Adipocyte (in vitro differentiated cells): ENCODE measurements at regions not wholly inside any gene's neighbourhood (a gene's known extent, or its start where the extent isn't known, plus 50 kb on each side); places are given as distances from the start of the nearest gene placed in this dataset.
A peak's percentile ranks its signal among the peaks of the same experiment; 100 is the strongest.

Experiments
- DNase-seq: peaks from one replicate; pipeline ENCODE4 v3.0.0-alpha.2; 2015; ENCODE audit warnings: low read depth
- H3K27me3 ChIP-seq: replicated peaks from 2 replicates; pipeline ENCODE4 v1.7.0; 2013; ENCODE audit warnings: mild to moderate bottlenecking, low read length, moderate library complexity; ENCODE audit not compliant: control insufficient read depth, insufficient read depth
- H3K36me3 ChIP-seq: 2 replicates; pipeline ENCODE4 v1.7.0; 2013; ENCODE audit warnings: low read length, mild to moderate bottlenecking, moderate library complexity; ENCODE audit not compliant: control insufficient read depth, insufficient read depth, severe bottlenecking
- H3K4me1 ChIP-seq: 2 replicates; pipeline ENCODE4 v1.7.0; 2013; ENCODE audit warnings: mild to moderate bottlenecking, low read length, moderate library complexity; ENCODE audit not compliant: control insufficient read depth, insufficient read depth
- H3K4me3 ChIP-seq: 2 replicates; pipeline ENCODE4 v1.7.0; 2013; ENCODE audit warnings: mild to moderate bottlenecking, low read length, moderate library complexity
- H3K9ac ChIP-seq: 2 replicates; pipeline ENCODE4 v1.7.0; 2013; ENCODE audit warnings: mild to moderate bottlenecking, low read length, moderate library complexity
- H3K9me3 ChIP-seq: 2 replicates; pipeline ENCODE4 v1.7.0; 2013; ENCODE audit warnings: mild to moderate bottlenecking, low read length, moderate library complexity; ENCODE audit not compliant: control insufficient read depth

DNA sequence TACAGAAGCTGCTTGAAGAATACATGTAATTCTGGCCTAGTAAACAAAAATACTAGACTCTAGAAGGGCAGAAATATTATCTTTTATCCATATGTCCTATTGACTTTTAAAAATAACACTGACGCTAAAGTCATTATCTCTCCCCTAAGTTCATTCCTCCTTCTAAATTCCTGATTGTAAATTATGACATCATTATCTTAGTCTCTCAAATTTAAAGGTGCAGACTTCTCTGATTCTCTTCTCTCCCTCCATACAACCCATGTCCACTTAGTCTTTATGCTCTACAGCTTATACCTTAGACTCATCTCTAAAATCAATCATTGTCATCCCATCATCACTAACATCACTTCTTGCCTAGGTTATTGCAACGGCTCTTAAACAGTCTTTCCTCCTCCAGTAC, 327.9 kb upstream of the GRIA3 start:
- H3K9ac ChIP-seq = no peak overlapping the region
- H3K36me3 ChIP-seq = no peaks in the 10 kb centered on the region
- no peaks in the 10 kb centered on the region for H3K27me3 ChIP-seq
- H3K9me3 ChIP-seq = no peaks in the 10 kb centered on the region
- H3K4me3 ChIP-seq = no peak overlapping the region
- DNase-seq = no peak
- H3K4me1 ChIP-seq = no peaks in the 10 kb centered on the region

DNA sequence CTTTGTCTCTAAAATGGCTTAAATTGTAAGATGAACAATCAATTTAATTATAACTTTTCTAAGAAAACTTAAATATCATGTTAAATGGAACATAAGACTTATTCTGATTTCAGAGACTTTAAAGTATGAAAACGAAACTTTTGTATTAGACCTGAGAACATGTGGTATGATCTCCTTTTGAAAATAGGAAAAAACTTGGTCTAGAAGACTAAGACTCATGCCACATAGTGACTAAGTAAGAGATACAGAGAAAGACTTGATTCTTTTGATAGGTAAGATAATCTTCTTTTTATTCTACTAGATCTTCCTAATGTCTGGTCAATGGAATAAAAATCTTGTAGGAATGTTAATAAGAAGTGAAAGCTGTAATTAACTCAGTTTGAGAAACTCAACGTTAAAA, 326.3 kb upstream of the GRIA3 start:
- no peaks in the 10 kb centered on the region for H3K27me3 ChIP-seq
- no peaks in the 10 kb centered on the region for H3K36me3 ChIP-seq
- H3K4me3 ChIP-seq = no peak overlapping the region
- no peaks in the 10 kb centered on the region for H3K9me3 ChIP-seq
- DNase-seq = no peak
- H3K4me1 ChIP-seq = no peaks in the 10 kb centered on the region
- H3K9ac ChIP-seq = no peak overlapping the region

DNA sequence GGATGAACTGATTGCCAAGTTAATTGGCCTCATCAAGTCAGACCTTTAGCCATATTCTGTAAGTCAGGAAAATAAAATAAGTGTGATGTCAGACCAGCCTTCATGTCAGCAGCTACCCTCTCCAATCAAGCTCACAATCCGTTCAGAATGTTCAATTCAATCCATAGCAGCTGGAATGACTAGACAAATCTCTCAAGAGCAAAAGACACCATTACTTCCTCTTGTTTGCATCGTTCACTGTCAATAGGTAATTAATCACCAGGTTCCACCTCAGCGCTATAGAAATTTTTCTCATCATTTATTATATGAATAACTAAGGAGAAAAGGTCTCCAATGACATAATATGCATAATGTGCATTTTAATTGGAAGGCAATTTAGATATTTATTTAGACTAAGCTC, 321.0 kb upstream of the GRIA3 start:
- Histone ChIP-seq H3K4me1 (no peaks in the 10 kb centered on the region), H3K9ac (no peak overlapping the region), H3K27me3 (no peaks in the 10 kb centered on the region), H3K9me3 (no peaks in the 10 kb centered on the region), H3K4me3 (no peak overlapping the region), H3K36me3 (no peaks in the 10 kb centered on the region)
- DNase-seq = no peak

DNA sequence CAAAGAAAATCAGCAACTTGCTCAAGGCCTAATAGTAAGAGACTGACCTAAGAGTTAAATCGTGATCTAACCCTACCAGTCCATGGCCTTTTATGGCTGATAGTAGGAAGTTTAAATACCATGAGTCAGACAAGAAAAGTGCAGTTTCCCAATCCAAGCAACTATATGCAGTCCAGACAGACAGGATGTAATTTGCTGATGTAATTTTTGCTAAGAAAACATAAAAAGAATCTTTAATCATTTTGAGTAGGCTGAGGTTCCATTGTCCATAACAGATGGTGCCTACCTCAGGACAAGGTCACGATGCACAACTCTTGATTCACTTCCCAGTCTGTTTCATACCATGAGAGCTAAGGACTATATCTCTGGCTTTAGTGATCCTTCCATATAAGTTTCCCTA, 317.5 kb upstream of the GRIA3 start:
- peak; percentile 72 for DNase-seq
- H3K36me3 ChIP-seq = no peaks in the 10 kb centered on the region
- peaks cover 6% of the 10 kb centered on the region for H3K4me1 ChIP-seq
- H3K4me3 ChIP-seq = no peak overlapping the region
- H3K9ac ChIP-seq = no peak overlapping the region
- no peaks in the 10 kb centered on the region for H3K9me3 ChIP-seq
- H3K27me3 ChIP-seq = no peaks in the 10 kb centered on the region

DNA sequence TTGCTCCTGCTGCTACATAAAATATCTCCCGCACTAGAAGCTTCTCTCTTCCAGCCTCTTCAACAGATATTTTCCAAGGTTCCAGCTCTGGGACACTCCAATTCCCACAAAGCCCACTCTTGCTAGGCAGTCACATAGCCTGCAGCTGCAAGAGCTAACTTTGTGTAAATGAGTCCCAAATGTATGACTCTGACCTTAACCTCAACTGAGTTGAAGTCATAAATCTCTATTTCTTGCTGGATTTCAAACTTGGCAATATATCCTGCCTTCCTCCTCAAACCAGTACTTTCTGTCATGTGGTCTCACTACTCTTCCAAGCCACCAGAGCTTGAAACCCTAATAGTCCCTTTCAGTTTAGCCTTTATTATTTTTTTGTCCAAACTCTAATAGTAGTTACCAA, 315.4 kb upstream of the GRIA3 start:
- H3K4me1 ChIP-seq = peaks cover 6% of the 10 kb centered on the region
- no peaks in the 10 kb centered on the region for H3K36me3 ChIP-seq
- peak; percentile 4 for DNase-seq
- H3K9ac ChIP-seq = no peak overlapping the region
- no peak overlapping the region for H3K4me3 ChIP-seq
- H3K27me3 ChIP-seq = no peaks in the 10 kb centered on the region
- H3K9me3 ChIP-seq = no peaks in the 10 kb centered on the region

DNA sequence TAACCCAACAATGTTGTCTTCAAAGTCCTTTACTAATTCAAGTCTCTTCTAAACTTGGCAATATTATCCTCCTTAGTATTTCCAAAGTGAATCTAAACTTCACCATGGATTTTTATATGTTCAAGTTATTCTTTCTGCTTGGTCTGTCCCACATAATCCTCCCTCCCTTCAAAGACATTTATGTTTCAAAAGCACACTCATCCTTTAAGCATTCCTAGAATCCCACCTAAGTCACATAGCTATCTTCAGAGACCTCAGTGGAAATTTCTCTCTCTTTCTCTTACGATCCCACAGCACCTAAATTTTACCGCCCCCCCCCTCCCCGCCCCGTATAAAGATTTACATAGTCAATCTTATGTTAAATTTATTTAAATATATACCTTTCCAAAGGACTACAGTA, 314.9 kb upstream of the GRIA3 start:
- no peak overlapping the region for H3K9ac ChIP-seq
- H3K27me3 ChIP-seq = no peaks in the 10 kb centered on the region
- peaks cover 6% of the 10 kb centered on the region for H3K4me1 ChIP-seq
- H3K4me3 ChIP-seq = no peak overlapping the region
- H3K9me3 ChIP-seq = no peaks in the 10 kb centered on the region
- DNase-seq = no peak
- H3K36me3 ChIP-seq = no peaks in the 10 kb centered on the region

DNA sequence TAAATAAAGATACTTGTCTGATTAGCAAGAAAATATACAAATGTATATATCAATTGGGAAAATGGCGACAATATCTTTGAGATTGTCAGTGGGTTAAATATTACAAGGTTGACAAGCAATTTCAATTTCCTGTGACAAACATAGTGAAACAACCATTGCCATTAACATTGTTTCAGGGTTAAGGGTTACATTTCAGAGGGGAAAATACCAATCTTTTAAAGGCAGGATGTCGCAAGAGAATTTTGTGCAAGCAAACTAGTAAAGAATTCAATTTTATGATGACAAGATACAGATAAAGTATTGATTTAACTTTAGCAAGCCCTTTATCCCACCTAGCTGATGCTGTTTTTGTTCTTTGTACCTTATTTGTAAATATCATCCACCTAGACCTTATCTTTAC, 305.8 kb upstream of the GRIA3 start:
- H3K27me3 ChIP-seq = no peaks in the 10 kb centered on the region
- no peak overlapping the region for H3K9ac ChIP-seq
- peaks cover 4% of the 10 kb centered on the region for H3K9me3 ChIP-seq
- H3K4me1 ChIP-seq = no peaks in the 10 kb centered on the region
- H3K4me3 ChIP-seq = no peak overlapping the region
- no peaks in the 10 kb centered on the region for H3K36me3 ChIP-seq
- peak; percentile 4 for DNase-seq

DNA sequence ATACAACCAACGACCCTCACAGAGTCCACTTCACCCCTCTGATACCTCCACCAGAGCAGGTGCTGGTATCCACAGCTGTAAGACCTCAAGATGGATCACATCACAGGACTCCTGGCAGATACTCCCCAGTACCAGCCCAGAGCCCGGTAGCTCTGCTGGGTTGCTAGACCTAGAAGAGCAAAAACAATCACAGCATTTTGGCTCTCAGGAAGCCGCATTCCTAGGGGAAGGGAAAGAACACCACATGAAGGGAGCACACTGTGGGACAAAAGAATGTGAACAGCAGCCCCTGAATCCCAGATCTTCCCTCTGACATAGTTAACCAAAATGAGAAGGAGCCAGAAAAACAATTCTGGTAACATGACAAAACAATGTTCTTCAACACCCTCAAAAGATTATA, 303.1 kb upstream of the GRIA3 start:
- H3K9ac ChIP-seq = no peak overlapping the region
- peaks cover 4% of the 10 kb centered on the region for H3K9me3 ChIP-seq
- H3K4me1 ChIP-seq = no peaks in the 10 kb centered on the region
- no peak overlapping the region for H3K4me3 ChIP-seq
- no peaks in the 10 kb centered on the region for H3K27me3 ChIP-seq
- no peak for DNase-seq
- no peaks in the 10 kb centered on the region for H3K36me3 ChIP-seq

DNA sequence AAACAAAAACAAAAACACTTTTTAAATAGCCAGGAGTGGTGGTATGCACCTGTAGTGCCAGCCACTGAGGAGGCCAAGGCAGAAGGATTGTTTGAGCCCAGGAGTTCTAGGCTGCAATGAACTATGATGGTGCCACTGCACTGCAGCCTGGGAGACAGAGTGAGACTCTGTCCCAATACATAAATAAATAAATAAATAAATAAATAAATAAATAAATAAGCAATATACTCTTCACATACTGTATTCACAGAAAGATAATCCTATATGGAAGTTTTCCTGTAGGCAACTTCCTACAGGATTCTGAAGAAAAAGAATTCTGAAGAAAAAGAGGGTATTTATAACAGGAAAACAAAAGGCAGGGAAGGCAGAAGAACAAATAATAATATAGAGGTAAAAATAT, 293.3 kb upstream of the GRIA3 start:
- Histone ChIP-seq H3K9ac (no peak overlapping the region), H3K4me1 (no peaks in the 10 kb centered on the region), H3K36me3 (no peaks in the 10 kb centered on the region), H3K9me3 (peaks cover 6% of the 10 kb centered on the region), H3K27me3 (no peaks in the 10 kb centered on the region), H3K4me3 (no peak overlapping the region)
- DNase-seq = no peak

DNA sequence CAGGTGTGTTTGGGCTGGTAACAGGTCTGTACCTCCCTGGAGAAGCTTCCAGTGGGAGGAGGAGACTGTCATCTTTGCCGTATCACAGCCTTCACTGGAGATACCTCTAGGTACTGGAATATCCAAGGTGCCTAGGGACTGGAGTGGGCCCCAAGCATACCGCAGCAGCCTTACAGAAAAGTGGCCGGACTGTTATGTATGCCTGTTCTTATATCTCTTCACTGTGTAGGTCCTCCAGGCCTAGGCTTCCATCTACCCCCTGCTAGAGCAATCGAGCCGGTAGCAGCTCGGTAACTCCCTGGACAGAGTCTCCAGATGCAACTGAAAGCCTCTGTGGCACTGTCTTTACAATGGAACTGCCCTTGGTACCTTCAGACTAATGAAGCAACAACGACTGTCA, 277.4 kb upstream of the GRIA3 start:
- no peak for DNase-seq
- Histone ChIP-seq H3K4me3 (no peak overlapping the region), H3K9me3 (peaks cover 43% of the 10 kb centered on the region), H3K4me1 (no peaks in the 10 kb centered on the region), H3K36me3 (no peaks in the 10 kb centered on the region), H3K9ac (no peak overlapping the region), H3K27me3 (no peaks in the 10 kb centered on the region)

DNA sequence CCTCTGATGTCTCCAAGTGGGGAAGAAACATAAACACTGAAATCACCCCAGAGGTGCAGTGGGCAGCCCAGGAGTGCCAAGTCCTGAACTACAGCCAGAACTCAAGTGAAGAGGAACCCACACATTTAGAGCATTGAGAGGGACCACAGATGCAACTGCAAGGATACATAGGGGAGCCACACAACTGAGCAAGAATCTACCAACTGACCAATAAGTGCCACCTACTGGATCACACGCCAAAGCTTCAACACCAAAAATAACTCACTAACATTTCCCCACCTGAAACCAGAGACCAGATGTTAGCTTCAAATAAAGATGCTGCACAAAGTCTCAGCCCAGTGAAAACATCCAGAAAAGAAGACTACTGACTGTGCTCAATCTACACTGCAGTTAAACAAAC, 276.7 kb upstream of the GRIA3 start:
- DNase-seq = no peak
- peaks cover 39% of the 10 kb centered on the region for H3K9me3 ChIP-seq

DNA sequence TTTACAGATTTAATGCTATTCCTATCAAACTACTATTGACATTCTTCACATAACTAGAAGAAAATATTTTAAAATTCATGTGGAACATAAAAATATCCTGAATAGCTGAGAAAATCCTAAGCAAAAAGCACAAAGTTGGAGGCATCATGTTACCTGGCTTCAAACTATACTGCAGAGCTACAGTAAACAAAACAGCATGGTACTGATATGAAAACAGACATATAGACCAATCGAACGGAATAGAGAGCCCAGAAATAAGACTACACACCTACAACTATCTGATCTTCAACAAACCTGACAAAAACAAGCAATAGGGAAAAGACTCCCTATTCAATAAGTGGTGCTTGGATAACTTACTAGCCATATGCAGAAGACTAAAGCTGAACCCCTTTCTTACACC, 273.4 kb upstream of the GRIA3 start:
- no peak for DNase-seq
- Histone ChIP-seq H3K27me3 (no peaks in the 10 kb centered on the region), H3K4me3 (no peak overlapping the region), H3K9ac (no peak overlapping the region), H3K4me1 (no peaks in the 10 kb centered on the region), H3K36me3 (no peaks in the 10 kb centered on the region), H3K9me3 (peaks cover 31% of the 10 kb centered on the region)

More for the DNA sequence above, 276.7 kb upstream of the GRIA3 start:
- Histone ChIP-seq H3K36me3 (no peaks in the 10 kb centered on the region), H3K4me1 (no peaks in the 10 kb centered on the region), H3K9ac (no peak overlapping the region), H3K27me3 (no peaks in the 10 kb centered on the region), H3K4me3 (no peak overlapping the region)
